GM23248 (cell line): ENCODE measurements at regions not wholly inside any gene's neighbourhood (a gene's known extent, or its start where the extent isn't known, plus 50 kb on each side); places are given as distances from the start of the nearest gene placed in this dataset.
A peak's percentile ranks its signal among the peaks of the same experiment; 100 is the strongest.

Experiments used
- DNase-seq: peaks from one replicate; pipeline ENCODE4 v3.0.0-alpha.2; 2015
- H2AFZ ChIP-seq: fragments of 200-600 bp; sonication (generic); 2 replicates; pipeline ENCODE4 v1.6.1; 2016; ENCODE audit warnings: antibody characterized with exemption
- H3F3A ChIP-seq: fragments of 200-600 bp; sonication (generic); 2 replicates; pipeline ENCODE4 v1.6.1; 2016; ENCODE audit warnings: mild to moderate bottlenecking, antibody characterized with exemption, mixed run types; ENCODE audit not compliant: insufficient read depth
- H3K27ac ChIP-seq: fragments of 200-600 bp; sonication (generic); 2 replicates; pipeline ENCODE4 v1.5.1; 2016; ENCODE audit warnings: mild to moderate bottlenecking
- H3K27me3 ChIP-seq: fragments of 200-600 bp; sonication (generic); replicated peaks from 2 replicates; pipeline ENCODE4 v1.6.1; 2016; ENCODE audit warnings: mild to moderate bottlenecking; ENCODE audit not compliant: insufficient read depth
- H3K36me3 ChIP-seq: fragments of 200-600 bp; sonication (generic); 2 replicates; pipeline ENCODE4 v1.6.1; 2016; ENCODE audit warnings: low read depth, mild to moderate bottlenecking
- H3K4me1 ChIP-seq: fragments of 200-600 bp; sonication (generic); 2 replicates; pipeline ENCODE4 v1.6.1; 2016; ENCODE audit warnings: mild to moderate bottlenecking; ENCODE audit not compliant: insufficient read depth
- H3K4me2 ChIP-seq: fragments of 200-600 bp; sonication (generic); one replicate; pipeline ENCODE4 v1.6.1; 2016; ENCODE audit warnings: mild to moderate bottlenecking; ENCODE audit not compliant: unreplicated experiment
- H3K4me3 ChIP-seq: fragments of 200-600 bp; sonication (generic); 2 replicates; pipeline ENCODE4 v1.5.1; 2016; ENCODE audit warnings: mild to moderate bottlenecking
- H3K79me2 ChIP-seq: fragments of 200-600 bp; sonication (generic); 2 replicates; pipeline ENCODE4 v1.6.1; 2016; ENCODE audit warnings: mild to moderate bottlenecking; ENCODE audit not compliant: insufficient read depth
- H3K9ac ChIP-seq: fragments of 200-600 bp; sonication (generic); 2 replicates; pipeline ENCODE4 v1.6.1; 2016; ENCODE audit warnings: mild to moderate bottlenecking
- H3K9me2 ChIP-seq: fragments of 200-600 bp; sonication (generic); 2 replicates; pipeline ENCODE4 v1.6.1; 2016; ENCODE audit warnings: mixed run types, mild to moderate bottlenecking, moderate library complexity; ENCODE audit not compliant: insufficient read depth
- H3K9me3 ChIP-seq: fragments of 200-600 bp; sonication (generic); one replicate; pipeline ENCODE4 v1.6.1; 2017; ENCODE audit warnings: low read depth
- H4K20me1 ChIP-seq: fragments of 200-600 bp; sonication (generic); 2 replicates; pipeline ENCODE4 v1.6.0; 2016; ENCODE audit not compliant: insufficient read depth
- EZH2 ChIP-seq: fragments of 200-600 bp; sonication (generic); IDR thresholded peaks from 2 replicates; pipeline ENCODE4 v1.6.1; 2018; ENCODE audit warnings: antibody characterized with exemption, mild to moderate bottlenecking; ENCODE audit not compliant: insufficient read depth, poor library complexity, severe bottlenecking
- EZH2phosphoT487 ChIP-seq: fragments of 200-600 bp; sonication (generic); IDR thresholded peaks from 2 replicates; pipeline ENCODE4 v1.6.1; 2018; ENCODE audit warnings: antibody characterized with exemption, moderate library complexity, mild to moderate bottlenecking, low read depth; ENCODE audit not compliant: insufficient read depth
- WGBS, 2 experiments: methylation state at CpG; one replicate each; pipeline ENCODE4 v1.1.6; 2015 to 2017; ENCODE audit warnings: low lambda C conversion rate in 2 of 2, low coverage in 1 of 2; ENCODE audit errors: missing lambda C conversion rate in 2 of 2; 5-methylcytosine and 5-hydroxymethylcytosine counted together
- in situ Hi-C: fragments of 300-500 bp; cut with MboI; formaldehyde crosslinking; loops from 2 replicates; pipeline ENCODE4 v1.15.0; 2020

GRCh38 chr13:111429064-111429558, 108.7 kb downstream of the TEX29 start:
- Histone ChIP-seq H3K9me2 (no peaks in the 10 kb centered on the region), H3K27ac (no peak overlapping the region), H3K9ac (no peak overlapping the region), H2AFZ (no peak overlapping the region), H3K4me3 (no peak overlapping the region), H4K20me1 (no peaks in the 10 kb centered on the region), H3K27me3 (no peaks in the 10 kb centered on the region; the same call in none of the 2 replicates), H3F3A (no peaks in the 10 kb centered on the region), H3K36me3 (no peaks in the 10 kb centered on the region), H3K9me3 (no peaks in the 10 kb centered on the region), H3K4me2 (no peak overlapping the region), H3K79me2 (no peaks in the 10 kb centered on the region), H3K4me1 (no peaks in the 10 kb centered on the region)
- DNase-seq, result peak; percentile 54
- in situ Hi-C loops, result no loop called here
- 7 to 11% methylated on average over 12 of the region's 12 CpGs for WGBS, 2 experiments
- TF ChIP-seq EZH2 (no peak), EZH2phosphoT487 (no peak)

GRCh38 chr13:111431206-111431605, 110.8 kb downstream of the TEX29 start:
- DNase-seq, result no peak
- Histone ChIP-seq H3K4me2 (no peak overlapping the region), H3K9ac (no peak overlapping the region), H3F3A (no peaks in the 10 kb centered on the region), H3K27me3 (no peaks in the 10 kb centered on the region; the same call in 1 of the 2 replicates), H3K4me3 (no peak overlapping the region), H3K79me2 (no peaks in the 10 kb centered on the region), H3K27ac (no peak overlapping the region), H3K36me3 (no peaks in the 10 kb centered on the region), H3K4me1 (no peaks in the 10 kb centered on the region), H4K20me1 (no peaks in the 10 kb centered on the region), H3K9me3 (no peaks in the 10 kb centered on the region), H3K9me2 (no peaks in the 10 kb centered on the region), H2AFZ (no peak overlapping the region)
- 16 to 26% methylated on average over 3 of the region's 3 CpGs for WGBS, 2 experiments
- in situ Hi-C loops, result no loop called here
- TF ChIP-seq EZH2phosphoT487 (no peak), EZH2 (no peak)

GRCh38 chr13:111434578-111435159, 114.2 kb downstream of the TEX29 start:
- H3K27ac ChIP-seq, result no peak overlapping the region
- H3K4me2 ChIP-seq, result no peak overlapping the region
- H4K20me1 ChIP-seq, result no peaks in the 10 kb centered on the region
- H3K4me3 ChIP-seq, result no peak overlapping the region
- no peak for DNase-seq
- H3K9me3 ChIP-seq, result no peaks in the 10 kb centered on the region
- in situ Hi-C loops, result no loop called here
- H3K36me3 ChIP-seq, result no peaks in the 10 kb centered on the region
- WGBS, 2 experiments, result 23 to 24% methylated on average over 3 of the region's 3 CpGs
- H2AFZ ChIP-seq, result no peak overlapping the region
- no peak overlapping the region for H3K9ac ChIP-seq
- no peaks in the 10 kb centered on the region for H3K79me2 ChIP-seq
- H3K9me2 ChIP-seq, result no peaks in the 10 kb centered on the region
- TF ChIP-seq EZH2, result no peak
- no peaks in the 10 kb centered on the region for H3K27me3 ChIP-seq
- H3F3A ChIP-seq, result no peaks in the 10 kb centered on the region
- no peaks in the 10 kb centered on the region for H3K4me1 ChIP-seq

- WGBS, 2 experiments, result 26 to 37% methylated on average over 11 of the region's 11 CpGs
Observed at GRCh38 chr13:111436446-111436845, 116.0 kb downstream of the TEX29 start.

More at GRCh38 chr13:111436446-111436845, 116.0 kb downstream of the TEX29 start:
- Histone ChIP-seq H3K27ac (no peak overlapping the region), H3K9me3 (no peaks in the 10 kb centered on the region), H3F3A (no peaks in the 10 kb centered on the region), H3K79me2 (no peaks in the 10 kb centered on the region), H3K9me2 (no peaks in the 10 kb centered on the region), H4K20me1 (no peaks in the 10 kb centered on the region), H3K4me1 (no peaks in the 10 kb centered on the region), H3K27me3 (no peaks in the 10 kb centered on the region), H3K4me3 (no peak overlapping the region), H3K36me3 (no peaks in the 10 kb centered on the region), H2AFZ (no peak overlapping the region), H3K9ac (no peak overlapping the region), H3K4me2 (no peak overlapping the region)
- in situ Hi-C loops, result no loop called here
- no peak for DNase-seq
- no peak for TF ChIP-seq EZH2
- no peak for TF ChIP-seq EZH2phosphoT487
